ENCODE measurements at regions not wholly inside any gene's neighbourhood (a gene's known extent, or its start where the extent isn't known, plus 50 kb on each side); places are given as distances from the start of the nearest gene placed in this dataset.

- dilution Hi-C loops (cut with HindIII; ENCODE audit: low sequenced_read_pairs, unreplicated experiment) = no loop called here
- no peak overlapping the region for H3K14ac ChIP-seq (replicated peaks; ENCODE audit: low read depth, low read length)
- no CpG with 5 or more reads among the region's 1 CpG for WGBS, 2 experiments (ENCODE audit: extremely low coverage in 2 of 2, insufficient read length in 1 of 2)
Observed at GRCh38 chr16:82319038-82319437, 149.0 kb upstream of the MPHOSPH6 start.

More at GRCh38 chr16:82319038-82319437, 149.0 kb upstream of the MPHOSPH6 start:
- no peak overlapping the region for H2AK9ac ChIP-seq (replicated peaks; ENCODE audit: low read depth, low read length, poor library complexity)
- DNase-seq = no peak
- H2BK20ac ChIP-seq (ENCODE audit: low read depth, low read length) = no peak overlapping the region
- intact Hi-C loops (cut with micrococcal nuclease) (no loop called here), in situ Hi-C loops (cut with MboI; ENCODE audit: low sequenced_read_pairs) (no loop called here)
- H3K23ac ChIP-seq (ENCODE audit: low read depth, low read length) = no peak overlapping the region
- ATAC-seq (ENCODE audit: low read depth) = no peak
- no peak overlapping the region for H2AFZ ChIP-seq (replicated peaks; ENCODE audit: low read length, poor library complexity)
- H2BK15ac ChIP-seq (ENCODE audit: low read depth, low read length) = no peak overlapping the region
- H2BK120ac ChIP-seq (ENCODE audit: low read depth, low read length) = no peak overlapping the region
- no peaks in the 10 kb centered on the region for H3K27me3 ChIP-seq (ENCODE audit: control insufficient read depth, insufficient read depth, low read length)
- no peaks in the 10 kb centered on the region for H3K9me1 ChIP-seq (ENCODE audit: insufficient read depth, low read length)
- H3K56ac ChIP-seq (ENCODE audit: extremely low read depth, insufficient read depth, low read length) = no peak overlapping the region
- H2AK5ac ChIP-seq (ENCODE audit: low read depth, low read length) = no peak overlapping the region
- H3K9ac ChIP-seq (ENCODE audit: low read depth, low read length) = no peak overlapping the region
- H3K79me1 ChIP-seq (ENCODE audit: low read depth in 1 of 2, low read length in 2 of 2) = no peaks in the 10 kb centered on the region
- no peak overlapping the region for H3K4me3 ChIP-seq (ENCODE audit: insufficient read depth, low read depth, low read length)
- H3K4me1 ChIP-seq (ENCODE audit: control insufficient read depth, insufficient read depth, low read length) = no peaks in the 10 kb centered on the region
- no peak overlapping the region for H2BK5ac ChIP-seq (ENCODE audit: low read depth, low read length, poor library complexity, severe bottlenecking)
- CTCF ChIA-PET = interaction anchor here (0.7 kb wide), 1 partner anchor 1122 kb away, joined by 5 read pairs; no protein-coding TSS in a partner anchor
- H3K27ac ChIP-seq (ENCODE audit: insufficient read depth, low read length) = no peak overlapping the region
- peaks cover 2% of the 10 kb centered on the region; the same call in 1 of the 2 replicates for H3K9me3 ChIP-seq (ENCODE audit: control insufficient read depth, insufficient read depth, low read length)
- no peak overlapping the region for H4K8ac ChIP-seq (ENCODE audit: low read depth in 2 of 2, low read length in 2 of 2)
- no peaks in the 10 kb centered on the region for H4K20me1 ChIP-seq (ENCODE audit: insufficient read depth, low read length)
- no peak overlapping the region for H3K18ac ChIP-seq (ENCODE audit: low read depth, low read length)
- no peaks in the 10 kb centered on the region for H3K36me3 ChIP-seq (ENCODE audit: control insufficient read depth, insufficient read depth, low read length)
- no peak overlapping the region for H4K5ac ChIP-seq (ENCODE audit: low read depth, low read length)
- no peak overlapping the region for H3K4me2 ChIP-seq (ENCODE audit: low read depth, low read length)
- no TSS peak for BruUV-seq (replicated peaks)
- TF ChIP-seq CEBPB (IDR thresholded peaks at IDR 0.05; ENCODE audit: low read depth, low read length) = no peak
- no peak for TF ChIP-seq POLR2A (IDR thresholded peaks at IDR 0.05; ENCODE audit: low read depth, low read length)
- no peak for TF ChIP-seq NFE2L2 (IDR thresholded peaks at IDR 0.05; ENCODE audit: low read depth, low read length)
- no peak for TF ChIP-seq RAD21 (IDR thresholded peaks at IDR 0.05; ENCODE audit: low read length)
- no peak for TF ChIP-seq MAFK (IDR thresholded peaks at IDR 0.05; ENCODE audit: low read depth, low read length)
- TF ChIP-seq CHD1 (IDR thresholded peaks at IDR 0.05; ENCODE audit: low read depth, low read length) = no peak
- no peak for TF ChIP-seq SMC3 (IDR thresholded peaks at IDR 0.05; ENCODE audit: low read depth, low read length)
- TF ChIP-seq MAZ (IDR thresholded peaks at IDR 0.05; ENCODE audit: borderline replicate concordance, low read depth, low read length) = no peak
- no peak for TF ChIP-seq MXI1 (IDR thresholded peaks at IDR 0.05; ENCODE audit: borderline replicate concordance, low read depth, low read length)
- no peak for TF ChIP-seq CTCF (conservative IDR thresholded peaks at IDR 0.05; ENCODE audit: low read depth, low read length)
- no peak for TF ChIP-seq USF2 (IDR thresholded peaks at IDR 0.05; ENCODE audit: low read depth, low read length)
- TF ChIP-seq BHLHE40 (IDR thresholded peaks at IDR 0.05; ENCODE audit: low read depth, low read length) = no peak
- no peak for TF ChIP-seq FOS (IDR thresholded peaks at IDR 0.05; ENCODE audit: low read depth, low read length)
- TF ChIP-seq, protein P1, sequence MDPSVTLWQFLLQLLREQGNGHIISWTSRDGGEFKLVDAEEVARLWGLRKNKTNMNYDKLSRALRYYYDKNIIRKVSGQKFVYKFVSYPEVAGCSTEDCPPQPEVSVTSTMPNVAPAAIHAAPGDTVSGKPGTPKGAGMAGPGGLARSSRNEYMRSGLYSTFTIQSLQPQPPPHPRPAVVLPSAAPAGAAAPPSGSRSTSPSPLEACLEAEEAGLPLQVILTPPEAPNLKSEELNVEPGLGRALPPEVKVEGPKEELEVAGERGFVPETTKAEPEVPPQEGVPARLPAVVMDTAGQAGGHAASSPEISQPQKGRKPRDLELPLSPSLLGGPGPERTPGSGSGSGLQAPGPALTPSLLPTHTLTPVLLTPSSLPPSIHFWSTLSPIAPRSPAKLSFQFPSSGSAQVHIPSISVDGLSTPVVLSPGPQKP (IDR thresholded peaks at IDR 0.05; ENCODE audit: borderline replicate concordance, low read depth, low read length) = no peak
- no peak for TF ChIP-seq RFX5 (IDR thresholded peaks at IDR 0.05; ENCODE audit: low read depth, low read length)
- no peak overlapping the region for H3K4ac ChIP-seq (ENCODE audit: low read depth, low read length)
- H4K91ac ChIP-seq (ENCODE audit: insufficient read depth, low read depth, low read length) = no peak overlapping the region
- POLR2A ChIA-PET (ENCODE audit: unreplicated experiment) = no interaction called here
